CD4-positive, alpha-beta T cell (primary cell): ENCODE measurements at regions not wholly inside any gene's neighbourhood (a gene's known extent, or its start where the extent isn't known, plus 50 kb on each side); places are given as distances from the start of the nearest gene placed in this dataset.

Source experiments
- ATAC-seq: fragments of 200-7000 bp; cut with Tn5 transposase; one replicate; pipeline ENCODE4 v1.10.0; 2022; ENCODE audit warnings: mild to moderate bottlenecking; ENCODE audit not compliant: poor library complexity
- CTCF ChIA-PET: fragments of 350-600 bp; sonication (Branson Sonifier 250); formaldehyde crosslinking; loops from one replicate; lab custom pipeline; 2021; ENCODE audit warnings: antibody characterized with exemption, inconsistent platforms; lab: Charles Lee
- POLR2A ChIA-PET: fragments of 350-600 bp; sonication (Branson Sonifier 250); formaldehyde crosslinking; loops from one replicate; lab custom pipeline; 2021; ENCODE audit warnings: antibody characterized with exemption, inconsistent platforms; lab: Charles Lee
- DNase-seq, 14 experiments: peaks; one replicate each; pipeline ENCODE4 v3.0.0-alpha.2; 2013 to 2020; ENCODE audit warnings: mixed read lengths in 2 of 14
- H3K27ac ChIP-seq, 2 donors: one replicate each; pipeline versions ENCODE4 v1.5.1 to v1.7.0; 2013; ENCODE audit warnings: low read length in 2 of 2, low read depth in 1 of 2, mild to moderate bottlenecking in 1 of 2
- H3K27me3 ChIP-seq, 2 experiments: 1 replicate in 1 of 2; 2 replicates in 1 of 2; pipeline versions ENCODE4 v1.6.1 to v1.7.0; 2013; ENCODE audit warnings: low read length in 2 of 2, control low read depth in 1 of 2, mild to moderate bottlenecking in 1 of 2, moderate library complexity in 1 of 2; ENCODE audit not compliant: insufficient read depth in 2 of 2, control insufficient read depth in 1 of 2
- H3K36me3 ChIP-seq: one replicate; pipeline ENCODE4 v1.6.1; 2013; ENCODE audit warnings: low read length, control low read depth; ENCODE audit not compliant: insufficient read depth
- H3K4me1 ChIP-seq: one replicate; pipeline ENCODE4 v1.6.1; 2013; ENCODE audit warnings: low read length, control low read depth; ENCODE audit not compliant: insufficient read depth
- H3K4me3 ChIP-seq: one replicate; pipeline ENCODE4 v1.5.1; 2013; ENCODE audit warnings: mild to moderate bottlenecking, low read length, moderate library complexity
- H3K9me3 ChIP-seq, 2 experiments: 1 replicate in 1 of 2; 2 replicates in 1 of 2; pipeline versions ENCODE4 v1.6.1 to v1.7.0; 2013; ENCODE audit warnings: low read length in 2 of 2, mild to moderate bottlenecking in 2 of 2, control low read depth in 1 of 2, moderate library complexity in 1 of 2; ENCODE audit not compliant: control insufficient read depth in 1 of 2, insufficient read depth in 1 of 2
- H3K27ac Mint-ChIP-seq: one replicate; pipeline ENCODE4 v1.8.0; 2020; ENCODE audit warnings: mixed read lengths
- H3K27me3 Mint-ChIP-seq: one replicate; pipeline ENCODE4 v1.8.0; 2021; ENCODE audit warnings: mixed read lengths
- H3K36me3 Mint-ChIP-seq: one replicate; pipeline ENCODE4 v1.8.0; 2021; ENCODE audit warnings: low read depth, mixed read lengths
- H3K4me1 Mint-ChIP-seq: one replicate; pipeline ENCODE4 v1.8.0; 2021; ENCODE audit warnings: low read depth, mixed read lengths
- H3K4me3 Mint-ChIP-seq: one replicate; pipeline ENCODE4 v1.8.0; 2020; ENCODE audit warnings: mild to moderate bottlenecking, mixed read lengths
- H3K9me3 Mint-ChIP-seq: one replicate; pipeline ENCODE4 v1.8.0; 2020; ENCODE audit warnings: mixed read lengths
- intact Hi-C, 2 experiments: fragments of 100-400 bp; cut with DNase I in 1 of 2; cut with micrococcal nuclease in 1 of 2; formaldehyde crosslinking; loops; one replicate each; pipeline versions ENCODE4 v1.15.1 to v1.9.0; 2023 to 2025; cut with DNase I, micrococcal nuclease
- TF ChIP-seq, protein P1 (sequence below): fragments of 200-600 bp; IDR thresholded peaks from one replicate; pipeline ENCODE4 v1.8.0; 2022; ENCODE audit warnings: antibody characterized with exemption, mild to moderate bottlenecking

DNA sequence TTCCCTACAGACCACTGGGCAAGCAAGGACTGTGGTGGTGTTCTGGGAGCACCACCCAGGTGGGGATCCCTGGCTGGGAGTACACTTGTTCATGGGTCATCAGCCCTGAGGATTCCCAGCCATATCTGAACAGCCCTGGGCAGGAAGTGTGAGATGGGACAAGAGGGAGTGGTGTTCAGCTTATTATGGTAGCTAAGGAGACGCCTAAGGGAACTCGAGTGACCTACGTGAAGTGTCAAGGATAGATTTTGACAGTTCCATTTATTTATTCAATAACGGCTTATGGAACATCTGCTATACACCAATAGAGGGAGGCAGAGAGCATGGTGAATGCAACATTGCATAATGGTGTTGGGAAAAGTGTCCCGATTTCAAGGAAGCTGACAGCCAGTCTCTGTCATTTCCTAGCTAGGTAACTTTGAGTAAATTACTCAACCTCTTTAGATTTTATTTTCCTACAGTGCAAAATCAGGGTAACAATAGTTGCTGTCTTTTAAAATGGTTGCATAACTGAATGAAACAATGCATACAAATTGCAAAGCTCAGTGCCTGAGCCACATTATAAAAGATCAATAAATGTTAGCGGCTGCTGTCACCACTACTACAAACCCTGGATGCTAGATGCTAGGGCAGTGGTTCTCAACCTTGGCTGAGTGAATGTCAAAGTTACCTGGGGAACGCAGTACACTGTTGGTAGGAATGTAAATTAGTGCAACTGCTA lies 534.1 kb downstream of the GRIN2A start:
- no peaks in the 10 kb centered on the region for H3K36me3 Mint-ChIP-seq
- peaks cover 3% of the 10 kb centered on the region for H3K9me3 Mint-ChIP-seq
- intact Hi-C loops = no loop called here
- no peak for DNase-seq
- H3K9me3 ChIP-seq = peaks cover 0 to 3% of the 10 kb centered on the region in 2 experiments
- CTCF ChIA-PET = no interaction called here
- H3K27me3 Mint-ChIP-seq = no peaks in the 10 kb centered on the region
- H3K27ac ChIP-seq = no peak overlapping the region
- H3K36me3 ChIP-seq = no peaks in the 10 kb centered on the region
- no peak for ATAC-seq
- no peak overlapping the region for H3K4me3 ChIP-seq
- H3K4me1 ChIP-seq = no peaks in the 10 kb centered on the region
- H3K27me3 ChIP-seq = no peaks in the 10 kb centered on the region
- no peak overlapping the region for H3K27ac Mint-ChIP-seq
- H3K4me1 Mint-ChIP-seq = no peaks in the 10 kb centered on the region
- no peak overlapping the region for H3K4me3 Mint-ChIP-seq
- POLR2A ChIA-PET = no interaction called here
- TF ChIP-seq, protein P1, sequence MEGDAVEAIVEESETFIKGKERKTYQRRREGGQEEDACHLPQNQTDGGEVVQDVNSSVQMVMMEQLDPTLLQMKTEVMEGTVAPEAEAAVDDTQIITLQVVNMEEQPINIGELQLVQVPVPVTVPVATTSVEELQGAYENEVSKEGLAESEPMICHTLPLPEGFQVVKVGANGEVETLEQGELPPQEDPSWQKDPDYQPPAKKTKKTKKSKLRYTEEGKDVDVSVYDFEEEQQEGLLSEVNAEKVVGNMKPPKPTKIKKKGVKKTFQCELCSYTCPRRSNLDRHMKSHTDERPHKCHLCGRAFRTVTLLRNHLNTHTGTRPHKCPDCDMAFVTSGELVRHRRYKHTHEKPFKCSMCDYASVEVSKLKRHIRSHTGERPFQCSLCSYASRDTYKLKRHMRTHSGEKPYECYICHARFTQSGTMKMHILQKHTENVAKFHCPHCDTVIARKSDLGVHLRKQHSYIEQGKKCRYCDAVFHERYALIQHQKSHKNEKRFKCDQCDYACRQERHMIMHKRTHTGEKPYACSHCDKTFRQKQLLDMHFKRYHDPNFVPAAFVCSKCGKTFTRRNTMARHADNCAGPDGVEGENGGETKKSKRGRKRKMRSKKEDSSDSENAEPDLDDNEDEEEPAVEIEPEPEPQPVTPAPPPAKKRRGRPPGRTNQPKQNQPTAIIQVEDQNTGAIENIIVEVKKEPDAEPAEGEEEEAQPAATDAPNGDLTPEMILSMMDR = no peak

DNA sequence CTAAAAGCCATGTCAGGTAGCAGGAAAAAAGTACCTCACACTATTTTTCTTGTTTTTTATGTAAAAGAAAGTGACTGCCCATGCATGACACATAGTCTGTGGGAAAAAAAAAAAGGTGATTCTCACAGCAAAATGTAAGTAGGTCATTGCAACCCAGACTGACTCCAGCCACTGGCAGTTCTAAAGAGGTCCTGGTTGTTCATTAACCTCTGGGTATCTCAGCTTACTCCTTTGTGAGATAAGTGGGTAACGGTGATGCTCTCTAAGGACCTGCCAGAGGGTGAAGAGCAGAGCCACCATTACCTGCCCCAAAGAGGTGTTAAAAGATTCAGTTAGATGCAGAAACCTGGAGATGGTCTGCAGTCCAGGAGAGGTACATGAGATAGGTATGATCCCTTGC lies 531.9 kb downstream of the GRIN2A start:
- H3K9me3 Mint-ChIP-seq = peaks cover 3% of the 10 kb centered on the region
- H3K27ac ChIP-seq = no peak overlapping the region
- H3K27me3 Mint-ChIP-seq = no peaks in the 10 kb centered on the region
- no peak overlapping the region for H3K4me3 ChIP-seq
- no peak for ATAC-seq
- no peak overlapping the region for H3K4me3 Mint-ChIP-seq
- no peaks in the 10 kb centered on the region for H3K36me3 Mint-ChIP-seq
- no peak for DNase-seq
- H3K27ac Mint-ChIP-seq = no peak overlapping the region
- intact Hi-C loops = no loop called here
- CTCF ChIA-PET = no interaction called here
- TF ChIP-seq, protein P1 = no peak
- no peaks in the 10 kb centered on the region for H3K36me3 ChIP-seq
- H3K4me1 Mint-ChIP-seq = no peaks in the 10 kb centered on the region
- POLR2A ChIA-PET = no interaction called here
- H3K27me3 ChIP-seq = peaks cover 0 to 2% of the 10 kb centered on the region in 2 experiments
- H3K4me1 ChIP-seq = no peaks in the 10 kb centered on the region
- H3K9me3 ChIP-seq = peaks cover 0 to 3% of the 10 kb centered on the region in 2 experiments

DNA sequence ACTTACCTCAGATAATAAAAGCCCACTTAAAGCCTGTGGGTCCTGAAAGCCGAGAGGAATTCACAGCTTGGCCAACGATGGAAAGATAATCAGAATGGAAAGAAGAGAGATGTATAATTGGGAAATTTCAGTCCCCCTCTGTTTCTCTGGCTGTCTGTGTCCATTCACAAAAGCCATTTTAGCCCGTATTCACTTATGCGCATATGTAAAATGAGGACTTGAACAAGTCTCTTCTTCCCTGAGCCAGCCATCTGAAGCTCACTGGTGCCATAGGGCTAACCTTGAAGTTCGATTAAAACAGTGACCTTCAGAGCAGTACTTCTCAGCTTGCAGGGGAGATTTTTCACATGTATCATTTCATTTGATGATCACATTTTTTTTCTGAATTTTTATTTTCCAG lies 527.2 kb downstream of the GRIN2A start:
- H3K36me3 ChIP-seq = no peaks in the 10 kb centered on the region
- intact Hi-C loops = no loop called here
- Mint-ChIP-seq H3K36me3 (no peaks in the 10 kb centered on the region), H3K9me3 (peaks cover 6% of the 10 kb centered on the region), H3K4me3 (no peak overlapping the region), H3K4me1 (no peaks in the 10 kb centered on the region), H3K27ac (no peak overlapping the region), H3K27me3 (peaks cover 5% of the 10 kb centered on the region)
- H3K4me1 ChIP-seq = no peaks in the 10 kb centered on the region
- TF ChIP-seq, protein P1 = no peak
- POLR2A ChIA-PET = no interaction called here
- H3K4me3 ChIP-seq = no peak overlapping the region
- DNase-seq (no peak), ATAC-seq (no peak)
- CTCF ChIA-PET = no interaction called here
- peaks cover 0 to 2% of the 10 kb centered on the region in 2 experiments for H3K27me3 ChIP-seq
- no peak overlapping the region for H3K27ac ChIP-seq
- peaks cover 0 to 7% of the 10 kb centered on the region in 2 experiments for H3K9me3 ChIP-seq
